Kidney (tissue), 13 donors: ENCODE measurements at regions not wholly inside any gene's neighbourhood (a gene's known extent, or its start where the extent isn't known, plus 50 kb on each side); places are given as distances from the start of the nearest gene placed in this dataset.

ENCODE experiments used
- DNase-seq, 5 donors: peaks; one replicate each; pipeline ENCODE4 v3.0.0-alpha.2; 2013 to 2020
- FAIRE-seq: peaks from 2 replicates; lab custom pipeline; 2012; peaks lifted over from hg19 to GRCh38; lab: Jason Lieb, UNC
- H3K27ac ChIP-seq, 2 donors: one replicate each; pipeline ENCODE4 v1.7.0; 2013; ENCODE audit warnings: low read depth in 2 of 2, low read length in 2 of 2, inconsistent platforms in 1 of 2
- H3K27me3 ChIP-seq: one replicate; pipeline ENCODE4 v1.7.1; 2013; ENCODE audit warnings: low read length, inconsistent platforms; ENCODE audit not compliant: control insufficient read depth, insufficient read depth
- H3K36me3 ChIP-seq, 3 donors: one replicate each; pipeline versions ENCODE4 v1.7.0 to v1.7.1; 2013; ENCODE audit warnings: low read length in 3 of 3, control low read depth in 1 of 3, inconsistent platforms in 1 of 3; ENCODE audit not compliant: insufficient read depth in 3 of 3, control insufficient read depth in 2 of 3
- H3K4me1 ChIP-seq, 3 donors: one replicate each; pipeline versions ENCODE4 v1.7.0 to v1.7.1; 2013; ENCODE audit warnings: low read length in 3 of 3, inconsistent platforms in 1 of 3, low read depth in 1 of 3; ENCODE audit not compliant: control insufficient read depth in 2 of 3, insufficient read depth in 2 of 3
- H3K4me3 ChIP-seq, 3 donors: one replicate each; pipeline versions ENCODE4 v1.7.0 to v1.8.1; 2013; ENCODE audit warnings: low read length in 3 of 3, control low read depth in 1 of 3, inconsistent platforms in 1 of 3
- H3K9ac ChIP-seq, 3 donors: one replicate each; pipeline versions ENCODE4 v1.7.0 to v1.7.1; 2013; ENCODE audit warnings: low read length in 3 of 3, control low read depth in 1 of 3, inconsistent platforms in 1 of 3
- H3K9me3 ChIP-seq, 3 donors: one replicate each; pipeline versions ENCODE4 v1.7.0 to v1.7.1; 2013; ENCODE audit warnings: low read length in 3 of 3, control low read depth in 1 of 3, inconsistent platforms in 1 of 3; ENCODE audit not compliant: control insufficient read depth in 2 of 3, insufficient read depth in 1 of 3
- intact Hi-C: fragments of 100-400 bp; cut with DNase I; formaldehyde crosslinking; loops from one replicate; pipeline ENCODE4 v1.11.1; 2022
- TF ChIP-seq, protein P1 (sequence below): IDR thresholded peaks from 3 replicates; pipeline ENCODE4 v1.5.1; 2012; ENCODE audit warnings: mild to moderate bottlenecking, moderate library complexity, borderline replicate concordance; ENCODE audit not compliant: insufficient read depth; ENCODE audit errors: extremely low read depth
- donor health status: control.
- donor health status: control.
- donor health status: control.
- donor health status: control.
- donor health status: control.
- donor health status: DM: yes; HTN: yes; CAD: no.
- donor health status: Normal renal cell carcinoma (clear cell type).

DNA sequence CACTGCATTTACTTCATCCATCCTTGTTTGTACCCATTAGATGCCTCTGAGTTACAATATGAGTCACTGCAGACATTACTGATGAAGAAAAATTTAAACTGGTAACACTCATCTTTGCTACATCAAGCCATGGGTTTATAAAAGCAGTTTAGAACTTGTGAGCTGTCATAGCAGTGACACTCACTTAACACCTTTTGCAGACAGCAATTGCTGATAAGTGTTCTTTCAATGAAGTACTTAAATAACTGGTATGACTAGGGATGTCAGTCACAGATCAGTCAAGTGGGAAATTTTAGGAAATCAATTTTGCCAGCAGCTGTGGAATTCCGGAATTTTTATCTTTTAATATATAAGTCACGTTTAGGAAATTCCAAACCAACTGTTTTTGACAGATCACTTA lies 643.0 kb downstream of the TBL1XR1 start:
- DNase-seq, result no peak
- Histone ChIP-seq H3K4me1 (peaks cover 0 to 2% (median 0%) of the 10 kb centered on the region in 3 donors), H3K27me3 (no peaks in the 10 kb centered on the region), H3K27ac (no peak overlapping the region), H3K36me3 (no peaks in the 10 kb centered on the region), H3K9ac (no peak overlapping the region), H3K9me3 (no peaks in the 10 kb centered on the region), H3K4me3 (no peak overlapping the region)
- intact Hi-C loops, result no loop called here
- TF ChIP-seq, protein P1, sequence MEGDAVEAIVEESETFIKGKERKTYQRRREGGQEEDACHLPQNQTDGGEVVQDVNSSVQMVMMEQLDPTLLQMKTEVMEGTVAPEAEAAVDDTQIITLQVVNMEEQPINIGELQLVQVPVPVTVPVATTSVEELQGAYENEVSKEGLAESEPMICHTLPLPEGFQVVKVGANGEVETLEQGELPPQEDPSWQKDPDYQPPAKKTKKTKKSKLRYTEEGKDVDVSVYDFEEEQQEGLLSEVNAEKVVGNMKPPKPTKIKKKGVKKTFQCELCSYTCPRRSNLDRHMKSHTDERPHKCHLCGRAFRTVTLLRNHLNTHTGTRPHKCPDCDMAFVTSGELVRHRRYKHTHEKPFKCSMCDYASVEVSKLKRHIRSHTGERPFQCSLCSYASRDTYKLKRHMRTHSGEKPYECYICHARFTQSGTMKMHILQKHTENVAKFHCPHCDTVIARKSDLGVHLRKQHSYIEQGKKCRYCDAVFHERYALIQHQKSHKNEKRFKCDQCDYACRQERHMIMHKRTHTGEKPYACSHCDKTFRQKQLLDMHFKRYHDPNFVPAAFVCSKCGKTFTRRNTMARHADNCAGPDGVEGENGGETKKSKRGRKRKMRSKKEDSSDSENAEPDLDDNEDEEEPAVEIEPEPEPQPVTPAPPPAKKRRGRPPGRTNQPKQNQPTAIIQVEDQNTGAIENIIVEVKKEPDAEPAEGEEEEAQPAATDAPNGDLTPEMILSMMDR, result no peak
- no peak for FAIRE-seq

DNA sequence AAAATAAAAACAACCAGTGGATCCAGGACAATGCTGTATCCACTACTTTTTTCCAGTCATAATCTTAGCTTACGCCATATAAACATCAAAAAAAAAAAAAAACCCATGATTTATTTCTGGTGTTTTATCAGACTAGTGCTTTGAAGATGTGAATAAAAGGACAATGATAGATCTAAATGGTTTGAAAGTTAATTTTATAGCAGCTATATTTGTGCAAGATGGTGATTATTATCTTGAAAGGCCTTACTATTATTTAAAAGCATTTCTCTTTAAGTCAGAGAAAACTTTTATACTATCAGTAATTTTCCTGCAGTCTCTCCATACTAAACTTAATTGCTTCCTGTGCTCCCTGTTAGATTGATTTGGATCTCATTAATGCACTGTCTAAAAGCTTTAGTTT lies 670.3 kb downstream of the TBL1XR1 start:
- no peak overlapping the region for H3K27ac ChIP-seq
- H3K4me1 ChIP-seq, result no peaks in the 10 kb centered on the region
- TF ChIP-seq, protein P1, result no peak
- H3K4me3 ChIP-seq, result no peak overlapping the region
- no peak overlapping the region for H3K9ac ChIP-seq
- intact Hi-C loops, result no loop called here
- FAIRE-seq (no peak), DNase-seq (no peak)
- no peaks in the 10 kb centered on the region for H3K27me3 ChIP-seq
- H3K9me3 ChIP-seq, result no peaks in the 10 kb centered on the region
- no peaks in the 10 kb centered on the region for H3K36me3 ChIP-seq

DNA sequence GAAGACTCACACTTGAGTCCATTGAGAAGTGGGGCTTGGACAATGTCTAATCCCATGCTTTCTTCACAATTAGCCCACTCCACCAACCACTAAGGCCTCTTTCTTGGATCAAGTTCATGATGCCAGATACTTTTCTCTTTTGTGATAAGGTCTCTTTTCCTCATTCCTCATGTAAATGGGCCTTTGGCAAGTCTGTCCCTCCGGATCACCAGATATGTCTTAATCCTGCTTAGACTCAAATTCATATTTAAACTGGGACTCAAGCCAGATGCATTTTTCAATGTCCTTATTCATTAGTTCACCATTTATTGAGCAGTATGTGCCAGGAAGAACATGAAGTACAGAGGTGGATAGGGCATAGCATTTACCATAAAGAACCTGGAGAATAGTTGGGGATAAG lies 671.1 kb downstream of the TBL1XR1 start:
- FAIRE-seq, result no peak
- Histone ChIP-seq H3K27ac (no peak overlapping the region), H3K36me3 (no peaks in the 10 kb centered on the region), H3K9ac (no peak overlapping the region), H3K4me3 (no peak overlapping the region), H3K9me3 (no peaks in the 10 kb centered on the region), H3K27me3 (no peaks in the 10 kb centered on the region), H3K4me1 (no peaks in the 10 kb centered on the region)
- intact Hi-C loops, result no loop called here
- TF ChIP-seq, protein P1, result no peak
- no peak for DNase-seq

DNA sequence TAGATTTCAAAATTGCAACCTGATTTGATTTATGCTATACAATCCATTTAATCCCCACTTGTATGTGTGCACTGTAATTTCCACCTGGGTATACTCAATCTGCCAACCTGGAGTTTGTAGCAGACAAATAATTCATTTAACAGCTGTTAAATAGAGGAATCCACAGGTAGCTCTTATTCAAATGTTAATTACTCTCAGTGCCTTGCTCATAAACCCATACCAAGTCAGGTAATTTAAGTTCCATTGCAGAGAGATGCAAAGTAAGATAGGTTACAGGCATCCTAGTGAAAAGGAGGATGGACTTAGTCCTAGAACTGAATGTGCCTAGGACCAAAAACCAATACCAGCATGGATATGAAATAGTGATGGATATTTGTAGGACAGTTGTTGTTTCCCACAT lies 674.2 kb downstream of the TBL1XR1 start:
- no peak for FAIRE-seq
- intact Hi-C loops, result no loop called here
- H3K9me3 ChIP-seq, result no peaks in the 10 kb centered on the region

More for the DNA sequence above, 674.2 kb downstream of the TBL1XR1 start:
- no peaks in the 10 kb centered on the region for H3K36me3 ChIP-seq
- TF ChIP-seq, protein P1, result no peak
- no peak overlapping the region for H3K27ac ChIP-seq
- H3K9ac ChIP-seq, result no peak overlapping the region
- no peak for DNase-seq
- H3K27me3 ChIP-seq, result no peaks in the 10 kb centered on the region
- no peaks in the 10 kb centered on the region for H3K4me1 ChIP-seq
- no peak overlapping the region for H3K4me3 ChIP-seq
